Kidney epithelial cell (primary cell): ENCODE measurements at regions not wholly inside any gene's neighbourhood (a gene's known extent, or its start where the extent isn't known, plus 50 kb on each side); places are given as distances from the start of the nearest gene placed in this dataset.

Experiments
- DNase-seq: peaks from one replicate; pipeline ENCODE4 v3.0.0-alpha.2; 2010; ENCODE audit warnings: low read depth
- H3K27me3 ChIP-seq: 2 replicates; pipeline ENCODE4 v1.6.0; 2011; ENCODE audit warnings: low read length; ENCODE audit not compliant: control insufficient read depth, insufficient read depth
- H3K36me3 ChIP-seq: 2 replicates; pipeline ENCODE4 v1.5.1; 2011; ENCODE audit warnings: low read length; ENCODE audit not compliant: control insufficient read depth, insufficient read depth
- H3K4me3 ChIP-seq: 2 replicates; pipeline ENCODE4 v1.5.1; 2011; ENCODE audit warnings: low read depth, mild to moderate bottlenecking, control low read depth, low read length
- TF ChIP-seq, protein P1 (sequence below): IDR thresholded peaks from 2 replicates; pipeline ENCODE4 v1.5.1; 2011; ENCODE audit warnings: mild to moderate bottlenecking, moderate library complexity, low read length, control low read depth, inconsistent platforms; ENCODE audit not compliant: insufficient read depth, poor library complexity, severe bottlenecking

DNA sequence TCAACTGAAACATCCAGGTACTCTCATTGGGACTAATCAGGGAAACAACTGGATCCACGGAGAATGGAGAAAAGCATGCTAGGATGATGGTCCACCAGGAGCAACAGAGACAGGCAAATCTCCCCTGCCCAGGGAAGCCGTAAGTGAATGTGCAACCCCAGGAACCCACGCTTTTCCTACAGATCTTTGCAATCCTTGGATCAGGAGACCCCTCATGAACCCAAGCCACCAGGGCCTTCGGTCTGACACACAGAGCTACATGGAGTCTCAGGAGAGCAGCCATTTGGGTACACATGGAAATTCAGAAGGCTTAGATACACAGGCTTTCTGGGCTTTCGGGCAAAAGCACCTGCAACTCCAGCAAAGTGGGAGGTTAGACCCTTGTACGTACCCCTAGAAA is 122.1 kb upstream of the PTCHD4 start:
- no peaks in the 10 kb centered on the region for H3K36me3 ChIP-seq
- H3K27me3 ChIP-seq, result no peaks in the 10 kb centered on the region
- no peak overlapping the region for H3K4me3 ChIP-seq
- TF ChIP-seq, protein P1, sequence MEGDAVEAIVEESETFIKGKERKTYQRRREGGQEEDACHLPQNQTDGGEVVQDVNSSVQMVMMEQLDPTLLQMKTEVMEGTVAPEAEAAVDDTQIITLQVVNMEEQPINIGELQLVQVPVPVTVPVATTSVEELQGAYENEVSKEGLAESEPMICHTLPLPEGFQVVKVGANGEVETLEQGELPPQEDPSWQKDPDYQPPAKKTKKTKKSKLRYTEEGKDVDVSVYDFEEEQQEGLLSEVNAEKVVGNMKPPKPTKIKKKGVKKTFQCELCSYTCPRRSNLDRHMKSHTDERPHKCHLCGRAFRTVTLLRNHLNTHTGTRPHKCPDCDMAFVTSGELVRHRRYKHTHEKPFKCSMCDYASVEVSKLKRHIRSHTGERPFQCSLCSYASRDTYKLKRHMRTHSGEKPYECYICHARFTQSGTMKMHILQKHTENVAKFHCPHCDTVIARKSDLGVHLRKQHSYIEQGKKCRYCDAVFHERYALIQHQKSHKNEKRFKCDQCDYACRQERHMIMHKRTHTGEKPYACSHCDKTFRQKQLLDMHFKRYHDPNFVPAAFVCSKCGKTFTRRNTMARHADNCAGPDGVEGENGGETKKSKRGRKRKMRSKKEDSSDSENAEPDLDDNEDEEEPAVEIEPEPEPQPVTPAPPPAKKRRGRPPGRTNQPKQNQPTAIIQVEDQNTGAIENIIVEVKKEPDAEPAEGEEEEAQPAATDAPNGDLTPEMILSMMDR, result no peak
- no peak for DNase-seq

DNA sequence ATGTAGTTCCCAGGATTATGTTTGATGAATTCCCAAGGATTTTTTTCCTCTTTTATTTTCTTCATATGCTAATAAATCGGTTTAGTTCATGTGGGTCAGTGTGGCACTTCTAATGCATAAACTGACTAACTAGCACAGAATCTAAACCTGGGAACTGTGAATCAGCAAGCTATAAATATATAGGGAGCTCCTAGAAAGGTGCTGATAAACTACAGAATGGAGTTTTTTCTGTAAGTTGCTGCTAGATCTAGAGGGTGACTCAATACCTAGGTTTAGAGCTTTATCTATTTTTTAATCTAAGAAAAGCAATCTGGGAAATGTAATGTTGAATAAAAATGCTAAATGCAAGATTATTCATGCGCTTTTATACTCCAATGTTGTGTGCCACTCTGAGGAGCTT is 118.8 kb upstream of the PTCHD4 start:
- DNase-seq, result no peak
- TF ChIP-seq, protein P1, result no peak
- Histone ChIP-seq H3K4me3 (no peak overlapping the region), H3K27me3 (no peaks in the 10 kb centered on the region), H3K36me3 (no peaks in the 10 kb centered on the region)

DNA sequence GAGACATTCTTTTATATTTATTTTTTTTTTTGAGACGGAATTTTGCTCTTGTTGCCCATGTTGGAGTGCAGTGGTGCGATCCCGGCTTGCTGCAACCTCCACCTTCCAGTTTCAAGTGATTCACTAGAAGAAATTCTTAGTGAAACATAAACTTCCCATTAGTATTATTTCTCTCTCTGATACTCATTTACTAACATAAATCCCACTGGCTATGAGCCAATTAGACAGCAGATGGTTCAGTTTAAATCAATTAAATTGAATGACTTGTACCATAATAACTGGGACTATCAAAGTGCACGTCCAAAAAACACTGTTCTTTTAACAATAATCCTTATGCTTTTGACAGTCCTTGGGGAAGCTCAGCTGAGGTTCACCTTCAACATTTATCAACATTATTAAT is 111.2 kb upstream of the PTCHD4 start:
- no peak for DNase-seq

DNA sequence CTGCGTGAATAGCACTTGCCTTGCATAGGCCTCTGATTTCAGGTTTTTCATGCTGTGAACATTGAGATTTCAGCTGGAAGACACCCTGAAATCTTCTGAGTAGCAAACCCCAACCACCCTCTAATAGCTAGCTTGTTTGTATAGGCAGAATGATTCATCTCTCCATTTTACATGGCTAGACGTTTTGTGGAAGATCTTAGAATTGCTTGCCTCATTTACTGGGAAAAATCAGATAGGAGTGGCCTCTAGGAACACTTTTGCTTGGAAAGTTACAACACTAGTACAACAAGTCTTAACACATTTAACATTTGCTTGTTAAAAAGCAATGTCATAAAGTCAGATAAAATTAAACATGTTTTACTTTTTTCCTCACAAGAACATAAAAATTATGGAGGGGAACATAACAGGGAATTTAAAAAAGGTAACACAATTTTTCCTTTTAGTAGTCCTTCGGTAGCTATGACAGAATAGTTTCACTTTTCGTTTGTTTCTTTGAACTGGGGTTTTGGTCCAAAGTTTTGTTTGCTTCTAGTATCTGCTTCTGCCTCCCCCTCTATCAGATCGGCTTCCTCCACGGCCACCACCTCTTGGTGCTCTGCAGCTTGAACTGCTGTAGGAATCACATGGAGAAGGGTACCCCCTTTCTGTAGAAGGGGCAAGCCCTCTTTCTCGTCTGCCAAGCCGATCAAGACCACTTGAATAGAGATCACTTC is 102.2 kb upstream of the PTCHD4 start:
- Histone ChIP-seq H3K36me3 (no peaks in the 10 kb centered on the region), H3K4me3 (no peak overlapping the region), H3K27me3 (no peaks in the 10 kb centered on the region)
- TF ChIP-seq, protein P1, result no peak
- no peak for DNase-seq

More for the DNA sequence above, 111.2 kb upstream of the PTCHD4 start:
- no peak overlapping the region for H3K4me3 ChIP-seq
- TF ChIP-seq, protein P1, result no peak
- no peaks in the 10 kb centered on the region for H3K36me3 ChIP-seq
- no peaks in the 10 kb centered on the region for H3K27me3 ChIP-seq

DNA sequence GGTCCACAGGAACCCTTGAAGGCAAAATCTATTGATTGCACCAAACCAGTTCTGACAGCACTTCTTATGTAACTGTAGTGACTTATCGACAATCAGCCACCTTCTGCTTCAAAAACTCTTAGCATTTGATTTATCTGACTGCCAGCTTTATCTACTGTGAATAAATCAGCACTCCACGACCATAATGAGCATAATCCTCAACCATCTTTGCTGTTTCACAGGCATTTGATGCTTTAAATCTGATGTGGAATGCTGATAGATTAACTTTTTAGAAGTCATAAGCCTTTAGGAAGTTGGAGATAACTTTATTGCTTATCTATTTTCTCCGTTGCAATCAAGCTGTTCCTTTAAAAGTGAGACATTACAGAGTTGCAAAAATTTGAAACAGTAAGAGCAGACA is 101.5 kb upstream of the PTCHD4 start:
- H3K4me3 ChIP-seq, result no peak overlapping the region
- no peak for DNase-seq
- H3K27me3 ChIP-seq, result no peaks in the 10 kb centered on the region
- H3K36me3 ChIP-seq, result no peaks in the 10 kb centered on the region
- TF ChIP-seq, protein P1, result no peak

DNA sequence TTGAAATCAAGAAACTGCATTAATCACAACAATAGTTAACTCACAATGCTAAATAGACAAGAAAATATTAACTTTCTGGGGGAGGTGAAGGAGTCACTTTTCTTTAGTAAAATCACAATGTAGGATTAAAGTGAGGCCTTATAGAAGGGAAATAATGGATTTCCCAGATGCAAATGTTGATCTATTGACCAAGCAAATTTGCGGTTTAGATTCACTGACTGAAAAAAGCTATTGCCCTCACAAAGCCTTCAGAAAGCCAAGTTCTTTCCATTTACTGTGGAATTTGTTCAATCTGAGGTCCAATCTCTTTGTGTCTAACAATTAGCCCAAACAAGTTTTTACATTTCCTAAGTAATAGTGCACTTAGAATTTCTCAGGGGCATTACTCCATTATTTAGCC is 95.1 kb upstream of the PTCHD4 start:
- no peak for DNase-seq

More for the DNA sequence above, 95.1 kb upstream of the PTCHD4 start:
- no peaks in the 10 kb centered on the region for H3K27me3 ChIP-seq
- H3K36me3 ChIP-seq, result no peaks in the 10 kb centered on the region
- TF ChIP-seq, protein P1, result no peak
- H3K4me3 ChIP-seq, result no peak overlapping the region
